Amniotic epithelial cell (primary cell): ENCODE measurements at regions not wholly inside any gene's neighbourhood (a gene's known extent, or its start where the extent isn't known, plus 50 kb on each side); places are given as distances from the start of the nearest gene placed in this dataset.
"Not testable (repeated sequence)": the region's sequence is repeated elsewhere in the genome, so short reads cannot be mapped to it uniquely, and the experiment has no call there.

ENCODE experiments used
- DNase-seq: peaks from one replicate; pipeline ENCODE4 v3.0.0-alpha.2; 2010; ENCODE audit warnings: low read depth

GRCh38 chr3:152774230-152774629 lies 60.7 kb upstream of the P2RY1 start:
- not testable (repeated sequence) for DNase-seq

DNA sequence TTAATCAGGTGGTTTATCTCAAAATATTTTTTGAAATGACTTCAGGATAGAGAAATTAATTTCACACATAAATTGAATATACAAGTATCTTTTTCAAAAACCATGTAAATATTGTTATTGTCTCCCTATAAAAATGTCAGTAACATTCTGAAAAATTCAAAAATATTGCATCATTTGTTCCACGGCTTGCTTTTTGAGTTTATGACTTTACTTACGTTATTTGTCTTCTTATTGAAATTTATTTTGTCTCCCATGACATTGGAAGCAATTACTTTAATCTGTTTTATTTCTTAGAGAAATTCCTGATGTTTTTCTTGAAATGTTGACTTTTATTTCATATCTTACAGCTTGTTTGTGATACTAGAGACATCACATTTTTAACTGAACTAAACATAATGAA lies 56.9 kb upstream of the P2RY1 start:
- no peak for DNase-seq

DNA sequence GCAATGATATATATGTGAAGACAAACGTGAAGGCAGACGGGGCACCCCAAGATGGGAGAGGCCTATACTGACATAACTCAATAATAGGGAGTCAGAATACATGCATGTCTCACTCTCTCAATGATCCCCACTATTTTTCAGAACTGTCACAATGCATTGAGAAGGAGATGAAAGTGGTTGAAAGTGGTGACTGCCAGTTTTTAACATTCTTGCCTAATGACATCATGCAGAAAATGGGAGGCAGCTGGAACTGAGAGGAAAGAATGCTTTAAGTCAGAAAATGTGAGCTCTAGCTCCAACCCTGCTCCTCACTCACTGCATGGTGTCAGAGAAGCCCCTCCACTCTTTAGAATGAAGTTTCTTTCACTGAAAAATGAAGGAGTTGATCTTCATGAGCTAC lies 55.3 kb upstream of the P2RY1 start:
- no peak for DNase-seq

DNA sequence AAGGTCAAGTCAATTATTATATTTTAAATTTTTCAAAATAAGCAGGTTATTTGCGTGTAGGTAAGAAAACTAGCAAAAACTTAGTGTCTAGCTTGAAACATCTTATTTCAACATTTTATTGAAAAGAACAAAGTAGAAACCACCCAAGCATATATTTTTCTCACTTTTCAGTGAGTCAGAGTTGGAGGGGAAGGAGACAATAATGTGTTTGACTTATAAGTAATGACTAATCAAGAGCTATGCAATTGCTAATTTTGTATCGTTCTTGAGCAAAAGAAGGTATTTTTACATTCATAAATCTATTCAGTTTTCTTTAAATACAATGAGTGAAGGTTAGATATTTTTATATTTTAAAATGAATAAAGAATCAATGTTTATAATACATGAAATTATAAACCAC lies 54.4 kb upstream of the P2RY1 start:
- DNase-seq = no peak

- no peak for DNase-seq
Observed at GRCh38 chr3:152785051-152785450, 49.9 kb upstream of the P2RY1 start.
